ENCODE measurements at regions not wholly inside any gene's neighbourhood (a gene's known extent, or its start where the extent isn't known, plus 50 kb on each side); places are given as distances from the start of the nearest gene placed in this dataset.
A peak's percentile ranks its signal among the peaks of the same experiment; 100 is the strongest.
"Not testable (repeated sequence)": the region's sequence is repeated elsewhere in the genome, so short reads cannot be mapped to it uniquely, and the experiment has no call there.

DNA sequence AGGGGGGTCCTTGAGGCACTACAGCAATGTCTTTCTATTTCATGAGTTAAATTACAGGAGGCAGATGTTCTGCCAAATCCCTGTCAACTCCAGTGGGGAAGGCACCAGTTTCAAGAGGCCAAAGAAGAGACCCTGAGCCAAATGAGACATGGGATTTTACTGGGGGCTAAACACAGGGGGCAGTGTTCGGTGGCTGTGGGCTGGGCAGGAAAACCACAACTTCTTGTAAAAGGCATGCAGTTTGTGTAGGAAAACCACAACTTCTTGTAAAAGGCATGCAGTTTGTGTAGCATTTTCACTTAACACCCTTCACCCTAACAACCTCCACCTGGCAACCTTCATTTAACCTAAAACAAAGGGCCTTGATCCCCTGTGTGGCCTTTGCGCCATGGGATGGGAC is 61.0 kb downstream of the POLR2M start:
- no peak for DNase-seq

DNA sequence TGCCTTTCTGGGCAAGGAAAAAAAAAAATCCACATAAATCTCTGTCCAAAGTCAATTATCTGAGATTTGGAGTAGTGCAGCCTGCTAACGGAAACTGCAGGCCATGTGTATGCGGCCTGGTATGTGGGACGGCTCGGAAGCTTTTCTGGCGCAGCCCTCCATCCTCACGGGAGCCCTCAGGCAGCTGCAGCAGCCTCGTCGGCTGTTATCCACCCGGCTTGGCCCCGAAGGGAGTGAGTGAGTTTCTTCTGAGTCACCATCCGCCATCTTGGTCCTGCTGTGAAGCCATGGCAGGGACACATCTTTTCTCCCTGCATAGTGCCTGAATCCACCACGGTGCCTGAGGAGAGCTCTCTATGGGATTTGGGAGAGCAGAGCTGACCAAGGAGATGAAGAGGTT is 62.8 kb downstream of the POLR2M start:
- no peak for DNase-seq

DNA sequence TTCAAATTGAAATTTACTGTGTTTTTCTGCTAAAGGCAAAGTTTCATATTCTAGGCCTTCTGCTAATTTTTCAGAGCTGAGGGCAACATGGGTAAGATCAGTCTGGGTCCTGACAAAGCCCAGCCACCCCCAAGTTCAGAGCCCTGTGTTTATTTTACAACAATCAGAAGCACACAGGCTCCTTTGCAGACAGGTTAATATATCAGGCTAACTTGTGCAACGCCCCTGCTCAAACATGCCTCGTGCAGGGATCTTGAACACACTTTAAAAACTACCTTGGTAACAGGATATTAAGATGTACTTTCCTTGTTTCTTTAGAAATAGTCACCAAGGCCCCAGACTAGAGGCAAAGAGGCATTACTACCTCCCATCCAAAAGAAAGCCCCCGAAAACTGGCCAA is 64.0 kb downstream of the POLR2M start:
- DNase-seq = no peak

DNA sequence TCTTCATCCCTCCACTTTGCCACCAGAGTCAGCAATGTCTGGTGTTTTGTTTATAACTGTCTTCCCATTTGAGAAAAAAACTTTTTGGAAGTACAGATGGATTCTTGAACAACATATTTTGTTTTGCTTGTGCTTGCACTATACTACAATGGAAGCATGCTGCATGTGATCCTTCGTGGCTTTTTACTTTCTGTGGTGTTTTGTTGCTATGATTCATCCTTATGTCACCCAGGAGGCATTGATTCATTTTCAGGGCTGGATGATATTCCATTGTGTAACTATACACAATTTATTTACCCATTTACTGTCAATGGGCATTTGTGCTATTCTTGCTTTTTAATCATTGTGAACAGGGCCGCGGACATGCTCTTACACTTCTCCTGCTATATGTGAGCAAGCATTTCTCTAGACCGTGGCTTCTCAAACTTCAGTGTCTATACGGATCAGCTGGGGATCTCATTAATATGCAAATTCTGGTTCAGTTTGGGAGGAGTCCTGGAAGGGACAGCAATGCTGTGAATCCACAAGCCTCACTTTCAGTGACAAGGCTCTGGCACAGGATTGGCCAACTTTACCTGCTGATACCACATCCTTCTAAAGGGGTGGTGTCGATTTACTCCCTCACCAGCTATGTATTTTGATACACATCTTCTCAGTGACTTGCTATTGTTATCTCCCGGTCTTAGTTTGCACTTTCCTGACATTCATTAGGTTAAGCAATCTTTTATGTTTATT is 65.9 kb downstream of the POLR2M start:
- DNase-seq = no peak

DNA sequence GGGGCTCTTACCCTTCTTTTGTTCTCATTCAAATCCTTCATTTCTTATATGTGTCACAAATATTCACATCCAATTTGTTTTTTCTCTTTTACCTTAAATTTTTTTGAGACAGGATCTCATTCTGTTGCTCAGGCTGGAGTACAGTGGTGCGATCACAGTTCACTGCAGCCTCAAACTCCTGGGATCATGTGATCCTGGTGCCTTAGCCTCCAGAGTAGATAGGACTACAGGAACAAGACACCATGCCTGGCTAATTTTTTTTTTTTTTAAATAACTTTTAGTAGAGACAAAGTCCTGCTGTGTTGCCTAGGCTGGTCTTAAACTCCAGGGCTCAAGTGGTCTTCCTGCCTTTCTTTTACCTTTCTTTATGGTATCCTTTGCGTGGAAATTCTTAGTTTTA is 66.5 kb downstream of the POLR2M start:
- no peak for DNase-seq

DNA sequence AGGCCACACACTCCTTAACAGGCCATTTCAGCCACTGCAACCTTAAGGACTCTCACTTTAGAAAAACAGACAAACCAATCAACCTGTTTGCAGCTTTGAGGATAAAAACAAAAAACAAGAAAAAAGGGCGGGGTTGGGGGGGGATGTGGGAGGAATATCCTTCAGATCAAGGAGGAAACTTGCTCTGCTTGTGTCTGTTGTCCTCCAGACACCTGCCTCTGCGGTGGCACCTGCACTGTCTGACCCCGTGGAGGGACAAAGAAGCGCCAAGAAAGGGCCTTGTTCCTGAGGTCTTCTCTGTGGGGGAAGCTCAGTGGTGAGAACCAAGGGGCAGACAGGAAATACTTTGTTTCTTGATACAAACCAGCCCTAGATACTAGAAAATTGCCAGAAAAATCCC is 70.5 kb downstream of the POLR2M start:
- no peak for DNase-seq

DNA sequence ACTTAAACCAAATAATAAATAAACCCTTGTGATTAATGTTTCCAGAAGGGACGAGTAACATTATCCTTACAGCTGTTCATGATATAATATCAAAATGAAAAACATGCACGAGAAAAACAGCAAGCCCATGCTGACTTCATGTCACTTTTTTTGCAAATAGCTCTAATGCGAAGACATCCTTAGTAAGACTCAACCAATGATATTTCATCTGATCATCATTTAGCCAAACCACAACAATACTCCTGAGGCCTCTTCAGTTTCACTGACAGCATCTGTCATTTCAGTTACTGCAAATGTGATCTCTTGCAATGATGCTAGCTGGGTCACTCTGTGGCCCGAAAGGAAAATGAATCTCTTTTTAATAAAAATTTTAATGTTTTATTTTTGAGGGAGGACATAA is 74.0 kb downstream of the POLR2M start:
- no peak for DNase-seq

DNA sequence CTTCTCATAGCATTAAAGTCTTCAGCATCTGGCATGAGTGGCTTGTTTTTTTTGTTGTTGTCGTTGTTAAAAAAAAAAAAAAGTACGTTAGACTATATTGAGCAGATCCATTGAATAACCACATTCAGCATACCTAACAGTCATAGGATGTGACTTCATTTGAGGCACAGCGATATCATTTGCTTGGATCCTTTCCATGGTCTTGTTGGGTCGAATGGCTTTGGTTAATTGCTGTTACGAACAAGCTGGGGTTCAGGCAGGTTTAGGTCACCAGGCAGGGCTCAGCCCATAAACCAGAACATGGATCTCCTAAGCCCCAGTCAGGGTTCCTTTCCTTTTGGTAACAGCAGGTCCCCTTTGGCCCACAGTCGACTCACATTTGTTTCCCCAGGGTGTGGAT is 76.2 kb downstream of the POLR2M start:
- DNase-seq = no peak

DNA sequence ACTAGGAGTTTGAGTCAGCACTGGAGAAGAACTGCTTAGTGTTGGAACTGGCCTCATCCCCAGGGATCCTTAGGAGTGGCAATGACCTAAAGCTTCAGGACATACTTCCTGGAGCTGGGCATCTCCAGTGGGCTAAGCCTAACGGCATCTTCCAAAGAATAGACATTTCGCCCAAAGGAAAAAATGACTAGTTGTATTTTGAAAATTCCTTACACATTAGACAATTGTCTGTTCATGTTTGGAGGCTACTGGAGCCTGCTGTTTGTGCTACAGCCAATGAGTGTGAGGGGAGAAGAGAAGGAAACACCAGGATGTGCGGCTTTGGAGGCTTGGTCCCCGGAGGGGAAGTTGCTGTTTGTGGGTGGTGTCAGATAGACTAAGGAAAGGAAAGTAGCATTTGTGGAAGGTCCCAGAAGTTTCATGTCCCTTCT is 77.6 kb downstream of the POLR2M start:
- peak; percentile 13 to 34 for DNase-seq

DNA sequence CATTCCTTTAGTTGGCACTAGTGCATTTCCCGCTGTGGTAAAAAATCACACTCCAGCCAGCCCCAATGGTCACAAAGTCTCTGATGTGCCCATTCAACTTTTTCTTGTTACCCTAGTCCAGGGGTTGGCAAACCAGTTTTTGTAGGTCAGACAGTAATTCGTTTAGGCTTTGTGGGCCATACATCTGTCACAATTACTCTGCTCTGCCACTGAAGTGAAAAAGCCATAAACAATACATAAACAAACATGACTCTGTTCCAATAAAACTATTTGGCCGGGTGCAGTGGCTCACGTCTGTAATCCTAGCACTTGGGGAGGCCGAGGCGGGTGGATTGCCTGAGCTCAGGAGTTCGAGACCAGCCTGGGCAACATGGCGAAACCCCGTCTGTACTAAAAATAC is 78.5 kb downstream of the POLR2M start:
- no peak for DNase-seq

DNA sequence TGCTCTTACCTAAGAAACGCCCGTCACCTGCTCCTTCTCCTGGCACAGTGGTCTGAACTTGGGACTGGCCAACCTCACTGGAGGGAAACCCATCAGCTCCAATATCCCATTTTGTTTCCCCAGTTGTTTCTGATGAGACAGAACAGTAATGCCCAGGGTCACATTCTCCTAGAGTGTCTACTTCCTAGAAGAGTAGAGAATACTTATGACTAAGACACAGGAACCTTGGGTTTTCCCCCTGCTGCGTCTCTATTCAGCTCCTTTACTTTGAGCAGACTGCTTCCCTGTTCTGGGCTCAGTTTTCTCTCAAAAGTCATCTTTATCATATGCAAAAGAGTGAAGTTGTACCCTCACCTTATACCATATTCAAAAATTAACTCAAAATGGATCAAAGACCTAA is 79.4 kb downstream of the POLR2M start:
- peak in 1 of 2 donors; percentile 15 for DNase-seq

DNA sequence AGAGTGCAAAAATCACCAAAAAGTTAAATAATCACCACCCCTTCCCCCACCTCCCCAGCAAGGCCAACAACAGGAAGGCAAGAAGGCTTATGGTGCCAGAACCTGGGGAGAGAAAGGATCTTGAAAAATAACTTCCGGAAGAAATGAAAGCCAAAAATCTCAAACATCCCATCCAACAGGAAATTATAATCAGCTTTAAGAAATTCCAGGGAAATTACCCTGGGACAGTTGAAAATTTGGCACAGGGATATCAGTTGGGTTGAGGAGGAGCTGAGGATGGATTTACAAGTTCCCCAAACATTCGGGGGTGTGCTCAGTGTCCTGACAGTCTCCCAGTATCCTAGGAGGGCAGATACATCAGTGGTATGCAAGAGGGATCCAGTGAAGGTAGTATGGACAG is 82.7 kb downstream of the POLR2M start:
- DNase-seq = no peak

DNA sequence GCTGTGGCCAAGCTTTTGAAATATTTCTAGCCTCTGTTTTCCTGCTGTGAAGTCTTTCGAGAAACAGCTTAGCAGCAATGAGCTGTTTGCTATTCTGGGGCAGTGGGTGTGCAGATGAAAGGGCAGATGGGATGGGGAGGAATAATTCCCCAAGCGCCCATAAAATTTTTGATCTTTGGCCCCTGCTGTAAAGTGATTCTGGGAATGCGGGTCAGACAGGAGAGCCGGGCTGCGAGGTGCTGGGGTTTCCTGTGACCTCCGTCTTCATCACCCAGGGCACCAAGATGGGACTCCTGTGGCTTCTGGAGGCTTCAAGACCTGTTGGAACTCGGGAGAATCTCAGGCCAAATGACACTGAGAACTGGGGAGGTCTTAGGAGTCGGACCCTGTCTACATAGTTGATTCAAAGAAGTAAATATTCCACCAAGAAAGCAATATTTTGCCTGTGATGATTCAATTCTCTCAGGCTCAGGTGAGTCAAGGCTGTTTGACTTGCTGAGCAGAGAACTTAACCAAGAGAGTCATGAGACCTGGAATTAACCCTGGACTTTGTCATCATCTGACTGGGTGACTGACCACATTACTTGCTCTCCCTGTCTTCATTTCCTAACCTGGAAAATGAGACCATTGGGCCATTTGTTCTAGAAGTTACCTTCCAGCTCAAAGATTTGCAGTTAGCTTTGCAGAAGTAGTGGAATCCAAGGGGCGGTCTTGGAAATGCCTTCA is 86.4 kb downstream of the POLR2M start:
- DNase-seq = no peak

DNA sequence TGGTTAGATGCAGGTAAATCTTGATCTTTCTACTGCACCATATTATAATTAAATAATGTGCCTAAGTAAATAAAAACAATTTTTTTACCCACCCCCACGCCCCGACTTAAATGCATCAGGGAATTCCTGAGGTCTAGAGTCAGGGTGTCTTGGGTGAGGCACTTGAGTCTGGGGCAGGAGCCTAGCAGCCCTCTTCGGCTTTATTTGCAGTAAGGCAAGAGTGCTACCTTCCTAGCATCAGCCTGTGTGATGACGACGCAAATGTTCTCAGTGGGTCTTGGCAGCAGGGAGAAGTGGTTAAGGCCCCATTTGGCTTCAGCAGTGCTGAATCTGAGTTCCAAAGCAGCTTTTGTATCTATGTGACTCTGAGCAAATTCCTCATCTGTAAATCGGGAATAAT is 88.7 kb downstream of the POLR2M start:
- DNase-seq = no peak

DNA sequence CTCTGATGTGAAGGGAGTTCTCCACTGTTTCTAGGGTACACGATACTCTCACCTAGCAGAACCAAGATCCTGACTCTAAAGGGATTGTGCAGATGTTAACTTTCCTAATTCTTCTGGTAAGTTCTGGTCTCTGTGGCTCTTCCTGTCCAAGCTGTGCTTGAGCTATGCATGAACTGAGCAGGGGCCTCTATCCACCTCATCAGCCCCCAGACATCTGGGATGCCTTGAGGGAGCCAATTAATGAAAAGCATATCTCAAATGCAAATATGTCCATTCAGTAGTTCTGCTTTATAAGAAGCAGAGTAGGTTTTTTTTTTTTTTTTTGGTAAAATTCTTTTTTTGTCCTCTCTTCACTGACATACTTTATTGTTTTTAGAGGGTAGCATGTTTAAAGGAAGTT is 89.6 kb downstream of the POLR2M start:
- DNase-seq = no peak

DNA sequence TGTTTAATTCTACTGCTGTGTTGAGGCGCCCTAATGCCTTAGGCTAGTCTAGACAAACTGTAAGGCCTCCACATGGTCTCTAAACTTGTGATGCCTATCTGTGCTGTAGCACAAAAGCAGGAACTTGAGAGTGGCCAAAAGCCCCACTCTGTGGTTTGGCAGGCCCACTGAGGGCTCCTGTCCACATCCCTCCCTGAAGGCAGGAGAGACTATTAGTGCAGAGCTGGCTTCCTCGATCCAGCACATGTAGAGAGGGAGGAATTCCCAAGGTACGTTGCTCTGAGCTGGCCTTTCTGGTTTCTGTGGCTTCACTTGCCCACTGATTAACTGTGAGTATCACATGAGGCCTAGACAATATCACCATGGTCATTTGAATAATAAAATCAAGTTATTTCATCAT is 90.6 kb downstream of the POLR2M start:
- DNase-seq = peak in 1 of 2 donors; percentile 3

DNA sequence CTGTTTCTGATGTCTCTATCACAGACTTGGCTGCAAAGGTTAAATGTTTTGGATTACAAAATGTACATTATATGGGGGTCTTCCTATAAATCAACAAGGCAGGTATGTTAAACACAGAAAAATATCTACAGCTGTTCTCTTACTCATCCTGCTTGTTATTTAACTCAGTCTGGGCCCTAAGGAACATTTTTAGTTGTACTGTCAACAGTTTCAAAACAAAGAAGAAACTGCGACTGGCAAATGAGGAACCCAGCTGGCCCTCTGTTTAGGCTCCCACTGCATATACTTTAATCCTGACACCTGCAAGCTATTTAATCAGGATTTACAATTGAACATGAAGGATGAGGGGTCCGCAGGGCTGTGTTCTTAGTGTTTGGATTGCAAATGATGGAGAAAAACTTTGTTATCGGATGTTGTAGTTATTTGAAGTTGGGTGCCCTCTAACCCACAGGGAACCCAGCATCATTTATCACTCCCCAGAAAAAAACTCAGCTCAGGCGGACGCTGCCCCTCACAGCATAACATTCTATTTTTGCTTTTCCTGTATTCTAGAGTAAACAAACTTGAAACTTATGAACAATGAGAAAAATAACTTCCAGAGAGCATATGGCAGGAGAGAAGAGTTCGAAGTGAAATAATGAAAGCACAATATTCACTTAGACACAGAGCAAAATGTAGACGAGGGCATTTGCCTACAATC is 91.2 kb downstream of the POLR2M start:
- no peak for DNase-seq

DNA sequence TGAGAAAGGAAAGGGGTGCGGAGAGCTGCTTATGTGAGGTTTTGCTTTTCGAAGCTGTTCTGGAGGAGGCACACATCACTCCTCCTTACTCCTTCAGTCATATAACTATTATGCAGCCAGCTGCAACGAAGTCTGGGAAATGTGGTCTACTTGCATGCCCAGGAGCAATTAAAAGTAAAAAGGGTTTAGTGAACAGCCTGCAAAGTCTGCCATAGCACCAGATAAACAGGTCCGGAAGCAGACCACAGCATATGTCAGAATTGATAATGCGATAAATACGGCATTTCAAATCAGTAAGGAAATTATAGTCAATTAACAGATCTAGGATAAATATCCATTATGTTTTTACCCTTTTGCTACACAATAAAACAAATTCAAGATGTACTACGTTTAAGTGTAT is 99.5 kb downstream of the POLR2M start:
- no peak for DNase-seq

DNA sequence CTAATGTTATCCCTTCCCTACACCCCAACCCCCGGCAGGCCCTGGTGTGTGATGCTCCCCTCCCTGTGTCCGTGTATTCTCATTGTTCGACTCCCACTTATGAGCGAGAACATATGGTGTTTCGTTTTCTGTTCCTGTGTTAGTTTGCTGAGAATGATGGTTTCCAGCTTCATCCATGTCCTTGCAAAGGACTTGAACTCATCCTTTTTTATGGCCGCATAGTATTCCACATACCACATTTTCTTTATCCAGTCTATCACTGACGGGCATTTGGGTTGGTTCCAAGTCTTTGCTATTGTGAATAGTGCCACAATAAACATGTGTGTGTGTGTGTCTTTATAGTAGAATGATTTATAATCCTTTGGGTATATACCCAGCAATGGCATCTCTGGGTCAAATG is 102.8 kb downstream of the POLR2M start:
- DNase-seq = not testable (repeated sequence)

DNA sequence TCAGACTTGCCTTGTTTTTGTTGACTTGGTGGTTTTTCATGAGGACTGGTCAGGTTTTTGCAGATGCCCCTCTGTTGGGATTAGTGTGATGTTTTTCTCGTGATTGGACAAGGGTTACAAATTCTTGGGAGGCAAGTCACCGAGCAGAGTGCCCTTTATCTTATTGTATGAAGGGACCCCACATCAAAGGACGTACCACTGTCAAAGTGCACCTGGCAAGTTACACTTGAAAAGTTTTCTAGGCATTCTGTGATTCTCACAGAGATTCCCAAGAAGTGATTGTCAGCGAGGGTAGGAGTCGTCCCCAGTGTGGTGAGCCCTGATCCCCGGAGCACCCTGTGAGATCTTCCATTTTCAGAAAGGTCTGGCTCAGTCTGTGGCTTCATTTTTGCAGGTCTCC is 110.1 kb downstream of the POLR2M start:
- no peak for DNase-seq

DNA sequence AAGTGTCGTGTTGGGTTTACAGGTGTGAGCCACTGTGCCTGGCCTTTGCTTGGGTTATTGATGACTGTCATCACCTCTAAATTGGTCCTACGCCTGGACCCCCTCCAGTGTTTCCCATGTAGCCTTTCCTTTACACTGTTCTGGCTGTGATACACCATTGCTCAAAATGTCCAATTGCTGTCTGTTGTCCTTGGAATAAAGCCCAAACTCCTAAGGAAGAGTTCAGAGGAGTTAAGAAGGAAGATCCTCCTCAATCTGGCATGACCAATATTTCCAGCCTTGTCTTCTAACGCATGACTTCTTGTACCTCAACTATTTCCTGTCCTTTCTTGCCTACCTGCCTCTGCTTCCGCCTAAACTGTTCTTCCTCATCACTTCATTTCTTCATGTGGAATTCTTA is 113.1 kb downstream of the POLR2M start:
- no peak for DNase-seq

DNA sequence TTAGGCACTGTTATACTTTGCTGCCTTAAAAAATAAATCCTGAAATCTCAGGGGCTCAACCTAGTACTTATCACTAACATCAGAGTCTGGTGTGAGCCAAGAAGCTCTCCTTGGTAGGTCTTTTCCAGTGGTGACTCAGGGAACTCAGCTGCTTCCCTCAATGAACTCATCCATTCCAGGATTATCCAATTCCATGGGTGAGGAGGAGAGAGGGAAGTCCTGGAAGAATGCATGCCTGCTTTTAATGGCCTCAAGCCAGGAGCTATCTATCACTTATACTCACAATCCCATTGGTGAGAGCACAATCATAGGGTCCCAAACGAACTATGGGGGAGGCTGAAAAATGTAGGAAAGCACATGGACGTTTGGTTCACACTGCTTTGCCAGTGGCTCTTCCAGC is 113.6 kb downstream of the POLR2M start:
- DNase-seq = no peak

DNA sequence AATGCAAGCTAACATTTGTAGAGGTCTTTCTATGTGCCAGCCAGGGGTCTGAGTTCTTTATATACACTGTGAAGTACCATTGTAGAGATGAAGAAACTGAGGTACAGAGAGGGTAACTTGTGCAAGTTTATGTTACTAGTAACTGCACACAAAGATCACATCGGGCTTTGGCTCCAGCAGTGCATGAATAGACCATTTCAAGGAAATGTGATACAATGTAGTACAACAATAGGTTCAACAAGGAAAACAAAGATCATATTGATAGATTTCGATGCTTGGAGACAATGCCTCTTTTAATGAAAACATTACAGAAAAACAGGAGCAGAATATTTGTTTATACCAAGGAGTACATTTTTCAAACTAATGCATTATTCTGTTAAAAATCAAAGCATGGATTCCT is 115.3 kb downstream of the POLR2M start:
- DNase-seq = no peak

DNA sequence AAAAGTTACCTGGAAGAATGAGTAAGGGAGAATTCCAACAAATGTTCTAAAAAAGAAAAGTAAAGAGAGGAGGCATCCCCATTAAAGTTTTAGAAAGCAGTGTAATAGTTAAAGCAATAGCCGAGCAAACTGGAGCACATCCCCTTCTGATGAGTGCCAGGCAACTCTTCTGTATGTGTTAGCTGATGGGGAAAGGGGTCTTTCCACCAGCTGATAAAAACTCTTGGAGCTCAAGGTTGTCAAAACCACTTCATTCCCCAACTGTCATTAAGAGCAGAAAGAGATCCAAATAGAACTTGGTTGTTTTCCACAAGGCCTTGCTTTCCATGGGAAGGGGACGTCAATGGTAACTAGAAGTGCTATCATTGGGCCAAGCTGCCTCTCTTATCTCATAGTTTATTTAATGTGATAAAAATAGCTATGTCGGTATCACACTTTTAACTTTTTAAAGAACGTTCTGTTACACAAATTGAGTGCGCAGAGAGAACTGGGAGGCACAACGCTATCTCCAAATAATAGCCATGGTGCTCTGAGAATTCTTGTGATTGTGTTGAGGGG is 116.9 kb downstream of the POLR2M start:
- no peak for DNase-seq

Measured in inflammatory macrophage (primary cell).